ENCODE measurements at regions not wholly inside any gene's neighbourhood (a gene's known extent, or its start where the extent isn't known, plus 50 kb on each side); places are given as distances from the start of the nearest gene placed in this dataset.

- DNase-seq = no peak
These were observed 291.3 kb downstream of the ETNK1 start for GRCh38 chr12:22916241-22916640.

GRCh38 chr12:22916815-22917214 lies 291.8 kb downstream of the ETNK1 start:
- DNase-seq = no peak

GRCh38 chr12:22919883-22920282 lies 294.9 kb downstream of the ETNK1 start:
- no peak for DNase-seq

- no peak for DNase-seq
These were observed 298.8 kb downstream of the ETNK1 start for GRCh38 chr12:22923768-22924167.

GRCh38 chr12:22924391-22924790 lies 299.4 kb downstream of the ETNK1 start:
- no peak for DNase-seq

- DNase-seq = no peak
These were observed 300.7 kb downstream of the ETNK1 start for GRCh38 chr12:22925623-22926022.

GRCh38 chr12:22932431-22932830 lies 307.5 kb downstream of the ETNK1 start:
- no peak for DNase-seq

- DNase-seq = no peak
These were observed 310.1 kb downstream of the ETNK1 start for GRCh38 chr12:22935090-22935489.

- DNase-seq = no peak
These were observed 310.5 kb downstream of the ETNK1 start for GRCh38 chr12:22935501-22935900.

GRCh38 chr12:22938323-22938722 lies 313.4 kb downstream of the ETNK1 start:
- DNase-seq = no peak

GRCh38 chr12:22951206-22951605 lies 326.2 kb downstream of the ETNK1 start:
- DNase-seq = no peak

GRCh38 chr12:22956690-22957089 lies 331.7 kb downstream of the ETNK1 start:
- DNase-seq = no peak

- no peak for DNase-seq
These were observed 342.2 kb downstream of the ETNK1 start for GRCh38 chr12:22967171-22967570.

GRCh38 chr12:22969521-22969920 lies 344.6 kb downstream of the ETNK1 start:
- DNase-seq = no peak

- no peak for DNase-seq
These were observed 346.3 kb downstream of the ETNK1 start for GRCh38 chr12:22971247-22971646.

- DNase-seq = peak; percentile 1
These were observed 346.8 kb downstream of the ETNK1 start for GRCh38 chr12:22971701-22972191.

- no peak for DNase-seq
These were observed 349.9 kb downstream of the ETNK1 start for GRCh38 chr12:22974865-22975264.

- no peak for DNase-seq
These were observed 354.0 kb downstream of the ETNK1 start for GRCh38 chr12:22978962-22979361.

- no peak for DNase-seq
These were observed 355.0 kb downstream of the ETNK1 start for GRCh38 chr12:22979854-22980469.

GRCh38 chr12:22981711-22982110 lies 356.7 kb downstream of the ETNK1 start:
- DNase-seq = no peak

- DNase-seq = no peak
These were observed 357.7 kb downstream of the ETNK1 start for GRCh38 chr12:22982635-22983034.

- no peak for DNase-seq
These were observed 362.0 kb downstream of the ETNK1 start for GRCh38 chr12:22986997-22987396.

- DNase-seq = no peak
These were observed 365.5 kb downstream of the ETNK1 start for GRCh38 chr12:22990501-22990900.

GRCh38 chr12:22991250-22991844 lies 366.4 kb downstream of the ETNK1 start:
- DNase-seq = no peak

Measured in skin of body (tissue), 1 donor.